ENCODE measurements at regions not wholly inside any gene's neighbourhood (a gene's known extent, or its start where the extent isn't known, plus 50 kb on each side); places are given as distances from the start of the nearest gene placed in this dataset.

DNA sequence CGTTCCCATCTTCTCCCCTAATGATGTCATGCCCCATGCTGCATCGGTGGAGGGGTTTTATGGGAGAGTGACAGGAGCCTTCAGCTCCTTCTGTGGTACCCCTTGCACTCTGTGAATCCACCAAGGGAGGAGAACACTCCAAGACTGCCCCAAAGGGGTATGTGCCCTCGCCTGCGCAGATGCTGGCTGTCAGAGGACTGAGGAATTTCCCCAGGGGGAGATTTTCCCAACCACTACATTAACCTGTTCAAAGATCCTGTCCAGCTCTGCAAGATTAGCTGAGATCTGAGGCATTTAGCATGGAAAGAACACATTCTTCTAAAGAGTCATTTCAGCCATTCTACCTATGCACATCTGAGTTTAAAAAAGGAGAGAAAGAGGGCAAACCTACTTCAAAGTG lies 143.2 kb upstream of the ITGA6 start:
- Histone ChIP-seq H3K4me1 (ENCODE audit: control insufficient read depth, low read length) (peaks cover 24% of the 10 kb centered on the region), H3K4me3 (ENCODE audit: low read length) (no peak overlapping the region), H3K9me2 (replicated peaks; ENCODE audit: control insufficient read depth, low read length) (no peaks in the 10 kb centered on the region), H4K20me1 (ENCODE audit: control insufficient read depth, insufficient read depth, low read depth, low read length) (no peaks in the 10 kb centered on the region), H3K9me3 (ENCODE audit: control insufficient read depth, insufficient read depth, low read length) (no peaks in the 10 kb centered on the region), H3K27me3 (ENCODE audit: control insufficient read depth, low read length) (no peaks in the 10 kb centered on the region), H3K79me2 (ENCODE audit: control insufficient read depth, low read length) (no peaks in the 10 kb centered on the region), H3K4me2 (ENCODE audit: low read length) (no peak overlapping the region), H3K36me3 (ENCODE audit: control insufficient read depth, low read length) (no peaks in the 10 kb centered on the region), H3K27ac (ENCODE audit: low read depth, low read length) (no peak overlapping the region), H3F3A (ENCODE audit: control insufficient read depth, insufficient read depth) (no peaks in the 10 kb centered on the region)
- no peak for TF ChIP-seq EZH2phosphoT487 (IDR thresholded peaks at IDR 0.05; ENCODE audit: borderline replicate concordance, low read length)
- TF ChIP-seq, protein P1, sequence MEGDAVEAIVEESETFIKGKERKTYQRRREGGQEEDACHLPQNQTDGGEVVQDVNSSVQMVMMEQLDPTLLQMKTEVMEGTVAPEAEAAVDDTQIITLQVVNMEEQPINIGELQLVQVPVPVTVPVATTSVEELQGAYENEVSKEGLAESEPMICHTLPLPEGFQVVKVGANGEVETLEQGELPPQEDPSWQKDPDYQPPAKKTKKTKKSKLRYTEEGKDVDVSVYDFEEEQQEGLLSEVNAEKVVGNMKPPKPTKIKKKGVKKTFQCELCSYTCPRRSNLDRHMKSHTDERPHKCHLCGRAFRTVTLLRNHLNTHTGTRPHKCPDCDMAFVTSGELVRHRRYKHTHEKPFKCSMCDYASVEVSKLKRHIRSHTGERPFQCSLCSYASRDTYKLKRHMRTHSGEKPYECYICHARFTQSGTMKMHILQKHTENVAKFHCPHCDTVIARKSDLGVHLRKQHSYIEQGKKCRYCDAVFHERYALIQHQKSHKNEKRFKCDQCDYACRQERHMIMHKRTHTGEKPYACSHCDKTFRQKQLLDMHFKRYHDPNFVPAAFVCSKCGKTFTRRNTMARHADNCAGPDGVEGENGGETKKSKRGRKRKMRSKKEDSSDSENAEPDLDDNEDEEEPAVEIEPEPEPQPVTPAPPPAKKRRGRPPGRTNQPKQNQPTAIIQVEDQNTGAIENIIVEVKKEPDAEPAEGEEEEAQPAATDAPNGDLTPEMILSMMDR (IDR thresholded peaks at IDR 0.05; ENCODE audit: low read depth, low read length, poor library complexity, severe bottlenecking) = no peak

DNA sequence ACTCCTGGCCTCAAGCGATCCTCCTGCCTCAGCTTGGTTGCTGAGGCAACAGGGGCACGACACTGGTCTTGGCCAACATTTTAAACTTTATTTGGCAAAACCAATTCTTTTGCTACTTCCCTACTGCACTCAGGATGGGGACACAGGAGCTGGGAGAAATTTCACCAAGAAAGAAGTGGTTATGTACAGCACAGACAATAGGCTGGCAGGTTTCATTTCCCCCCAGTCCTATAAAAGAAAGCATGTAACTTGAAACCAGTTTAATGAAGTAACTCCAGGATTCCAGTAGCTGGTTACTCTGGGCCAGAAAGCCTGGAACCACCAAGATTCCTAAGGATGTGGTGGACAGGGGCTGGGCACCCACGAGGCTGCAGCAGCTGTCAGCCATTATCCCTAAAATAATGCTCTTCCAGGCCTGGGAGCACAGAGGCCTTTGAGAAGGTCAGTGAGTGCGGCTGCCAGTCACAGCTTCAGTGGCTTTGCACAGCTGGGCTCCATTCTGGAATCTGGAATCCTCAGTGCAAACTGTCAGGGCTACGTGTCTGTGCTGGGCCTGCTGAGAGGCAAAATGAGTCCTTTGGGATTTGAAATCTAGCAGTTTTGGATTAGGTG lies 142.3 kb upstream of the ITGA6 start:
- Histone ChIP-seq H3K9me3 (ENCODE audit: control insufficient read depth, insufficient read depth, low read length) (no peaks in the 10 kb centered on the region), H3K36me3 (ENCODE audit: control insufficient read depth, low read length) (no peaks in the 10 kb centered on the region), H3F3A (ENCODE audit: control insufficient read depth, insufficient read depth) (no peaks in the 10 kb centered on the region), H3K9me2 (replicated peaks; ENCODE audit: control insufficient read depth, low read length) (no peaks in the 10 kb centered on the region), H3K4me2 (ENCODE audit: low read length) (no peak overlapping the region), H3K79me2 (ENCODE audit: control insufficient read depth, low read length) (no peaks in the 10 kb centered on the region), H4K20me1 (ENCODE audit: control insufficient read depth, insufficient read depth, low read depth, low read length) (no peaks in the 10 kb centered on the region), H3K27ac (ENCODE audit: low read depth, low read length) (no peak overlapping the region), H3K27me3 (ENCODE audit: control insufficient read depth, low read length) (no peaks in the 10 kb centered on the region), H3K4me3 (ENCODE audit: low read length) (no peak overlapping the region), H3K4me1 (ENCODE audit: control insufficient read depth, low read length) (peaks cover 16% of the 10 kb centered on the region)
- TF ChIP-seq EZH2phosphoT487 (IDR thresholded peaks at IDR 0.05; ENCODE audit: borderline replicate concordance, low read length) = no peak
- TF ChIP-seq, protein P1 (IDR thresholded peaks at IDR 0.05; ENCODE audit: low read depth, low read length, poor library complexity, severe bottlenecking) = no peak

DNA sequence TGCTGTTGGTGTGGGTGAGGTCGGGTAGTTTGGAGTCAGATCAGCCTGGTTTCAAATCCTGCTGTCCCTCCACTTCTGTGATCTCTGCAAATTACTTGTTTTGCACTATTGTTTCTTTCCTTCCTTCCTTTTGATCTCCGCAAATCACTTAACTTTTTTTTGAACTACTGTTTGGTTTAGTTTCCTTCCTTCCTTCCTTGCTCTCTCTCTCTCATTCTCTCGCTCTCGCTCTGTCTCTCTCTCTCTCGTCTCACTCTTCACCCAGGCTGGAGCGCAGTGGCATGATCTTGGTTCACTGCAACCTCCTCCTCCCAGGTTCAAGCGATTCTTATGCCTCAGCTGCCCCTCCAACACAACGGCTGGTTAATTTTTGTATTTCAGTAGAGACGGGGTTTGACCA lies 141.6 kb upstream of the ITGA6 start:
- no peaks in the 10 kb centered on the region for H3F3A ChIP-seq (ENCODE audit: control insufficient read depth, insufficient read depth)
- H3K4me2 ChIP-seq (ENCODE audit: low read length) = no peak overlapping the region
- no peaks in the 10 kb centered on the region for H4K20me1 ChIP-seq (ENCODE audit: control insufficient read depth, insufficient read depth, low read depth, low read length)
- no peaks in the 10 kb centered on the region for H3K27me3 ChIP-seq (ENCODE audit: control insufficient read depth, low read length)
- peaks cover 9% of the 10 kb centered on the region for H3K4me1 ChIP-seq (ENCODE audit: control insufficient read depth, low read length)
- H3K27ac ChIP-seq (ENCODE audit: low read depth, low read length) = no peak overlapping the region
- no peaks in the 10 kb centered on the region for H3K79me2 ChIP-seq (ENCODE audit: control insufficient read depth, low read length)
- H3K9me2 ChIP-seq (replicated peaks; ENCODE audit: control insufficient read depth, low read length) = no peaks in the 10 kb centered on the region
- H3K9me3 ChIP-seq (ENCODE audit: control insufficient read depth, insufficient read depth, low read length) = no peaks in the 10 kb centered on the region
- no peaks in the 10 kb centered on the region for H3K36me3 ChIP-seq (ENCODE audit: control insufficient read depth, low read length)
- H3K4me3 ChIP-seq (ENCODE audit: low read length) = no peak overlapping the region
- no peak for TF ChIP-seq EZH2phosphoT487 (IDR thresholded peaks at IDR 0.05; ENCODE audit: borderline replicate concordance, low read length)
- TF ChIP-seq, protein P1 (IDR thresholded peaks at IDR 0.05; ENCODE audit: low read depth, low read length, poor library complexity, severe bottlenecking) = no peak
